ENCODE measurements at regions not wholly inside any gene's neighbourhood (a gene's known extent, or its start where the extent isn't known, plus 50 kb on each side); places are given as distances from the start of the nearest gene placed in this dataset.

DNA sequence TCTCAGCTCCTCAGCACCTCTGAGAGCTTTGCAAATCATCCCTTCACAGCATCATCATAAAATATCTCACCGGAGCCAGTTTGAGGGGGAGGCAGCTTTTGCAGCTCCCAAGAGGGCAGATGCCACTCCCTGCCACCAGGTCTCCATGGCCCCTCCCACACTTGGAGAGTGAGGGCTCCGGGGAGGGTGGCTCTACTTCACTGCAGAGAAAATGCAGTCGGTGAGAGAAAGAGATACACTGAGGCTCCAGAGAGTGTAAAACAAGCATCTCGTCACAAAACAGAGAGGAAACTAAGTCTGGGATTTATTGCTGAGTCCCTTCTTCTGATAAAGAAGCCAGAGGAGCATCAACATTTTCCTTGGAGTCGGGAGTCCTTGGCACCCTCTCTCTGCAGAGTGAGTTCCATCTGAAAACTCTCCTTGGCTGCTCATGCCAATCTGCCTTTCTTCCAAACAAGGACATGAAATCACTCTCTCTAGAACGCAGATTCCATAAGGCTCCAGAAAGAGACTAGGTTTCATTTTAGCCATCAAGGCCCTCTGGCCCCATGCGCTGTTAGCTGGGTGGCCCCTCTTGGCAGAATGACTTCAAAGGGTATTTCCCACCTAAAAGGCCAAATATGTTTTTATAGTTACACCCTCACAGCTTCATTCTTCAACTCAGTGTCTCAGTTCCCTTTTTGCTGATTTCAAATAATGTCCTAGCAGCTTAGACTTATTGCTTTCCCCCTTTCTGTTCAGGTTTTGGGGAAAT, 70.6 kb upstream of the F13A1 start:
- TF ChIP-seq, protein P1, sequence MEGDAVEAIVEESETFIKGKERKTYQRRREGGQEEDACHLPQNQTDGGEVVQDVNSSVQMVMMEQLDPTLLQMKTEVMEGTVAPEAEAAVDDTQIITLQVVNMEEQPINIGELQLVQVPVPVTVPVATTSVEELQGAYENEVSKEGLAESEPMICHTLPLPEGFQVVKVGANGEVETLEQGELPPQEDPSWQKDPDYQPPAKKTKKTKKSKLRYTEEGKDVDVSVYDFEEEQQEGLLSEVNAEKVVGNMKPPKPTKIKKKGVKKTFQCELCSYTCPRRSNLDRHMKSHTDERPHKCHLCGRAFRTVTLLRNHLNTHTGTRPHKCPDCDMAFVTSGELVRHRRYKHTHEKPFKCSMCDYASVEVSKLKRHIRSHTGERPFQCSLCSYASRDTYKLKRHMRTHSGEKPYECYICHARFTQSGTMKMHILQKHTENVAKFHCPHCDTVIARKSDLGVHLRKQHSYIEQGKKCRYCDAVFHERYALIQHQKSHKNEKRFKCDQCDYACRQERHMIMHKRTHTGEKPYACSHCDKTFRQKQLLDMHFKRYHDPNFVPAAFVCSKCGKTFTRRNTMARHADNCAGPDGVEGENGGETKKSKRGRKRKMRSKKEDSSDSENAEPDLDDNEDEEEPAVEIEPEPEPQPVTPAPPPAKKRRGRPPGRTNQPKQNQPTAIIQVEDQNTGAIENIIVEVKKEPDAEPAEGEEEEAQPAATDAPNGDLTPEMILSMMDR (IDR thresholded peaks at IDR 0.05; ENCODE audit: low read depth, low read length), result no peak
- no peak for TF ChIP-seq EZH2phosphoT487 (IDR thresholded peaks at IDR 0.05; ENCODE audit: low read depth)
